Activated CD4-positive, alpha-beta T cell treated with anti-CD3 and anti-CD28 coated beads, Interleukin-2, amount 50 U/mL, for 4 hours (primary cell): ENCODE measurements at regions not wholly inside any gene's neighbourhood (a gene's known extent, or its start where the extent isn't known, plus 50 kb on each side); places are given as distances from the start of the nearest gene placed in this dataset.

Experiments used
- DNase-seq, 2 experiments: peaks; one replicate each; pipeline ENCODE4 v3.0.0-alpha.2; 2020

- no peak for DNase-seq
Observed at GRCh38 chr5:124353016-124353415, 393.4 kb downstream of the ZNF608 start.

DNA sequence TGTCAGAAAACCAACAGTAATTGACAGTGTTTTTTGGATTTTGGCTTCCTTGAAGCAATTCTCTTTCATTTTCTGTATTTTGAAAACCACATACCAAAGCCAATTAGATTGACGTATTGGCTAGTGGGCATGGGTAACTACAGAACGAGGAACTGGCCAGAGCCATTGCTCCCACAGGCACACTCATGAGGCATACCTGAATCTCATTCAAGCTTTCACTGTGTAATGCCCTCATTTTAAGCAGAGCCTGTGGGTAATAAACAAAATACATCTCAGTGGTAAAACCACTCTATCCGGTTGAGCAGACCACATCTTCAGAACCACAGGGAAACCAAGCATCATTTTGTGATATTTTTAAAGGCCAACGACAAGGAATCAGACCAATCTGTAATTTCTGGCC is 394.1 kb downstream of the ZNF608 start:
- DNase-seq = no peak

DNA sequence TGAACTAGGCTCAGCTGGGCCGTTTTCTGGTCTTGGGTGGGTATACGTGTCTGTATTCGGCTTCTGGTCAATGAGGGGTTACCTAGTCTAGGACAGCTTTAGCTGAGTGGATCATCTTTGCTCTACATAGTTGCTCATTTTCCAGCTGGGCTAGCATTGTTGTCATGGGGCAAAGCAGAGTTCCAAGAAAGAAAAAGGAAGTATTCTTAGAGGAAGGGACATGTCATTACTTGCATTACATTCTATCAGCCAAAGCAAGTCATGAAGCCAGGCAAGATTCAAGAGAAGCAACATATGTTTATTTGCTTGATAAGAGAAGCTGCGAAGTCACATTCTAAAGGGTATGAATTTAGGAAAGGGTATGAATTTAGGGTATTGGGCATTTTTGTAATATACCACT is 396.5 kb downstream of the ZNF608 start:
- DNase-seq = no peak

- no peak for DNase-seq
Observed at GRCh38 chr5:124343451-124343867, 403.0 kb downstream of the ZNF608 start.

DNA sequence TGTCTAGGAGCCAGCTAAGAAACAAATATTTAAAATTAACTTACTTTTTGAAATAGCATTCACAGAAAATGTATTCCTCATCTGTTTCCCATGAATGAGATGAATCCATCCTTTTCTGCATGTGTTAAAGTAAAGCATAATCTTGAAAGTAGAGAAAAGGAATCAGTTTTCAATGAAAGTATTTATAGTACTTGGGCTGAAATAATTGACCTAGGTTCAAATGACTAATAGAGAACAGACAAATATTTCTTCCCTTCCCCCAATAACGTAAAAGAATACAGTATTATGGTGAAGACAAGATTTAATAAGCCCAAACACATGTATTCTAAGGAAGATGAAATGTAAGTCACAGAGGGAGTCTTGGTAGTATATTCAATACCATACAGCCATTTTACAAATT is 403.5 kb downstream of the ZNF608 start:
- no peak for DNase-seq

DNA sequence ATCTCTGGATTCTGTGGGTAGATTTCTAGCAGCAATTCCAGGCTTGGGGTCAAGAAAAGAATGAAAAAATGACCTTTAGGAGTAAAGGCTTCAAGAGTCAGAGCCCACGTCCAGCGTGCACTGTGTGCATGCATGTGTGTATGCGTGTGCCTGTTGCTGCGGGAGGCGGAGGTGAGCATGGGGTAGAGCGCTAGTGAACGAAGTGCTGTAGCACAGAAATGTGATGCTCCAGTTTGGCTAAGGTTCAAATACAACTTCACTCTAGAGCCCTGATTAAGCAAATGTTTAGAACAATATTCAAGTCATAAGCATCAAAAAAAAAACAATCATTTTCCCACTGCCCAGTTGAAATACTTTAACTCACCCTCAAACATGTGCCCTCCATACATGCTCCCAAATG is 403.9 kb downstream of the ZNF608 start:
- DNase-seq = no peak

DNA sequence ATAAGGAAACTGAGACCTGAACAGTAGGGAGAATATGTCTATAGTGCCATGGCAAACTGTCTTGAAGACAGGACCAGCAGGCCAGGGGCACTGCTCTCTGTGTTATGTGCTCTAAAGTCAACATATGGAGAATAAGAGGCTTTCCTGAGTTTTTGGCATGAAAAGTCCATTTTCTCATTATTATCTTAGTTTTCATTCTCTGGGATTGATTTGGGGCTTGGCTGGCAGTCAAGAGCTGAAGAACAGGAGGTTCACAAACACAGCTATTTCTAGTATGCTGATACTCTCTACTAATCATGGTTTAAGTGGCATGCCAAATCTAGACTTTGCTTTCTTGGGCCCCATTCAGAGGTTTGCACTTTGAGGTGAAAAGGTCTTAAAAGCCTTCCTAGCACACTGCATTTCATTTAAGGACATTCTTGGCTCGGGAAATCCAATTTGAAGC is 404.4 kb downstream of the ZNF608 start:
- no peak for DNase-seq

DNA sequence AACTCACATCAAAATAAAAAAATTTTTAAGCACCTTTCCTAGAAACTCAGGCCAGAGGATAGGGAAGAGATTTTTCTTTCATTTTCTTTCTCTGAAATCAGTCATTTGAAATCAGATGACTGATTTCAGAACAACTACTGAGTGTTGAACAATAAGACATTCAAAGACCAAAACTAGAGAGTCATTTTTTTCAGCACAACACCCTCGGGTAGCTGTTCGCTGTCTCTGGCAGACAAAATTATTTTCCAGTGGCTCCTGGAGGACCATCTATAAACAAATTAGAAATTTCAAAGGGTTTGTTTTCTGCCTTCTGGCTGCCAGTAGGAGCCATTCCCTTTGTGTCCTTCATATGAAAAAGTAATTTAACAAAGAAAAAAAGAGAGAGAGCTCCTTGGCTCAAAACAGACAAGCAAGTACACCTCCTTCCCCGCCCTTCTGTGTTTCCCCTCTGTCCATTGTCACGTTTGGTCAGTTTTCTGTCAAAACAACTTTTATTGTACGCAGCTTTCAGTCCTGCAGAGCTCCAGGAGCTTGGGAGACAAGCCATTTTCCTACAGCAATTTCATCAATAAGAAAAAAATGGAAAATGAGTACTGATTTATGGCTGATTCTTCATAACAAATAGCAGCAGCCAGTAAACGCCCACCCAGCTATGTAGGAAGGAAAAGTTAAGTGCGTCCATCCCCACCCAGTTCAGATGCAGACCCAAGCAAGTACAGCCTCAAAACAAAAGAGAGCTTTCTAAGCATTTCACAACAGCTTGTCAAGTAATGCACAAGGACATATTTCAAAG is 405.2 kb downstream of the ZNF608 start:
- no peak for DNase-seq

DNA sequence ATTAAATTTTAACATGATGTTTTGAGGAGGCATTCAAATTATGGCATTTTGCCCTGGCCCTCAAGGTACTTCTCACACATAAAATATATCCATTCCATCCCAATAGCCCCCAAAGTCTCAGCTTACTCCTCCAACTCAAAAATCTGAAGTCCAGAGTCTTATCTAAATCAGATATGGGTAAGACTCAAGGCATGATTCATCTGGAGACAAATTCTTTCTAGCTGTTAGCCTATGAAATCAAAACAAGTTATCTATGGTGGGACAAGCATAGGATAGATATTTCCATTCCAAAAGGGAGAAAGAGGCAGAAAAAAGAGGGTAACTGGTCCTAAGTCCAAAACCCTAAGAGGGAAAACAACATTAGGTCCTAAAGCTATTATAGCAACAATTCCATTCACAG is 408.4 kb downstream of the ZNF608 start:
- no peak for DNase-seq

DNA sequence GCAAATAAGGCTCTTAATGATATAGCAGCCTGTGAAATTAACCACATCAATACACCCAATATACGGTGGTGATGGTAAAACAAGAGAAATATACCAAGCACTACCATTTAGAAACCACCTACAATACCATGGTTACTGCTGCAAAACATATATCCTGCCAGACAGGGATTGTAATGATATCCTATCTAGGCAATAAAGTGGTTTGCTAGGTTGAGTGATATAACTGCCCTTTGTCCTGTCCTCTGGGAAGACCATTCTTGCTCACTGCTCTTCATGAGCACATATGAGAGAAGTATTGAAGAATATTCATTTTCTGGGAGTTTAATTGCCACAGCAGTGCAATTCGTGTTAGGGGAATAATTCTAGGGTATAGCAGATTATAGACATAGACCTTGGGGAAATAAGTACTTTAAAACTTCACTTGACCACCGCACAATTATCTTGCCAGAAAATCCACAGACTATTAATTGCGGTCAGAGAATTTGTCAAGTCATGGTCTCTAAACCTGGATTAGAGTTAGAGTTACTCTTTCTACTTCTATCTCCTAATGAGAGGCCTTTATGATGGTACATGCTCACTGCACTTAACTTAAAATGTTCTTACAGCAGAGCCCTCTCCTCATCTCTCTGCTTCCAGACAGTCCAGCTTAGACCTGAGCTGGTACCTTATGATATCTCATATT is 413.0 kb downstream of the ZNF608 start:
- no peak for DNase-seq

GRCh38 chr5:124332273-124332672 is 414.2 kb downstream of the ZNF608 start:
- no peak for DNase-seq

DNA sequence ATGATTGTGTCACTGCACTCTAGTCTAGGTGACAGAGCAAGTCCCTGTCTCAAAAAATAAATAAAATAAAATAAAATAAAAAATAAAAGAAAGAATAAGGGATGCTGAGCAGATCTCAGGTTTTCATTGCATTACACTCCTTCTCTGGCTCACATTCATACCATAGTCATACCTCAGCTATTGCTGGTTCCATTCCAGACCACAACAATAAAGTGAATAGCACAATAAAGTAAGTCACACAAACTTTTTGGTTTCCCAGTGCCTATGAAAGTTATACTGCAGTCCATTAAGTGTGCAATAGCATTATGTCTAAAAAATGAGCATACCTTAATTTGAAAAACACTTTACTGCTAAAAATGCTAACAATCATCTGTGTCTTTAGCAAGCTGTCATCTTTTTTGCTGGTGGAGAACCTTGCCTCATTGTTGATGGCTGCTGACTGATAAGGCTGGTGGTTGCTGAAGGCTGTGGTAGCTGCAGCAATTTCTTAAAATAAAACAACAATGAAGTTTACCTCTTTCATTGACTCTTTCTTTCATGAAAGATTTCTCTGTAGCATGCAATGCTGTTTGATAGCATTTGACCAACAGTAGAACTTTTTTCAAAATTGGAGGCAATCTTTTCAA is 415.7 kb downstream of the ZNF608 start:
- no peak for DNase-seq

GRCh38 chr5:124328201-124328600 is 418.2 kb downstream of the ZNF608 start:
- no peak for DNase-seq

GRCh38 chr5:124318661-124319060 is 427.8 kb downstream of the ZNF608 start:
- no peak for DNase-seq

DNA sequence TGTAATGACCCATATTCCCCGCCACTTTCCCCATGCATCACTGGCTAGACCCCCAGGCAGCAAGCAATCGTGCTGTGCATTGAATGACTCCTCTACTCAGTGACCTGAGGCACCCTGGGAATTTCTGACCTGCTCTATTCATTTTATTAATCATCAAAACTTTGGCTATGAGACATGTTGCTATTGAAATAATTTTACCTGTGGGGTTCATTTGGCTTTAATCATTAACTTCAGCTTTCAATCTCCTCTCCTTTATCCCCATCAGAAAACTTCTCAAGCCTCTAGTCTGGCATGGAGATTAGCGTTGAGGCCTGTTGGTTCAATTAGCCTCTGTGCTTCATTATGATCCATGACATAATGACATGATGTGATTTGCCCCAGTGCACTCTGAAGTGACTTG is 429.0 kb downstream of the ZNF608 start:
- DNase-seq = no peak

DNA sequence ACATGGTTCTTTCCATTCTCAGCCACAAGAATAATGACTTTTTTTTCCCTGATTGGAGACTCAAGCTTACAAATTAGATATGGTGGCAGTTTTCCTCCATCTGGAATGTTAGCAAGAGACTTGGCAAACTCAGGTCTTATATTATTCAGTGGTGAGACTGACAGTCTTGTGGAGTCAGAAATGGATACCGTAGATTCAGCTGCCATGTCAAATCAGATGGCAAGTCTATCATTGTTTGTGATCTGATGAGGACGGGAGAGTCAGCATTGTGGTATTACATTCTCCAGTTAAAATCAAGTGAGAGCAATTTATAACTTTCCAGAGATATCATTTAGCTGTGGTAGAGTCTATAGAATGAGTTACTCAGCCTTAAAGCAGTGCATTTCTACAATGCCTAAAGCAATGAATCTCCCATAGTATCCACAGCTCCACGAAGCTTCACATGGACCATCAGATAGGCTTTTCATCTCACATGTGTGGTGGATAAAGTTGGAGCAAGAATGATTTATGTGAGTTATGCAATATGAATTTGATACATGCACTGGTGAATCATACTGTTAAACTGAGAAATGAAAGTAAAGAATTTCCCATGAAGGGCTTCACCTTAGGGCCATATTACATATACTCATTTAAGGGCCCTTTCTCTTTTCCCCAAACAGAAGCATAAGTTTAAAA is 430.6 kb downstream of the ZNF608 start:
- DNase-seq = no peak

DNA sequence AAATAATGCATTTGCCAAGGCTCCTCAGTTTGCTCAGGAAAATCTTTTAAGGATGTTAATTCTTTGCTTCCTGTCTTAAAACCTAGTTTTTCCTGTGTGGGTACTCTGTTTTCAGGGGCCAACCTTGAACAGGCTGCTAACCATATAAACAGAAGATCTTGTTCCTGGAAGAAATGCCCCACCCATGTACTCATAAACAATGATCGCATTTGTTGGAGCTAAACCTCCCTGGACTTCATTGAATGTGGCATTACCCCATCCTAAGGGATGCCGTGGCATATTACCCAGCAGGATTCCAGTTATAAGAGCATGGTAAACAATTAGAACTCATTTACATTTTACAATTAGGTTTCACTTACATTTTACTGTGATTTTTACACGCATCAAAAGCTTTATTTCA is 436.0 kb downstream of the ZNF608 start:
- no peak for DNase-seq

DNA sequence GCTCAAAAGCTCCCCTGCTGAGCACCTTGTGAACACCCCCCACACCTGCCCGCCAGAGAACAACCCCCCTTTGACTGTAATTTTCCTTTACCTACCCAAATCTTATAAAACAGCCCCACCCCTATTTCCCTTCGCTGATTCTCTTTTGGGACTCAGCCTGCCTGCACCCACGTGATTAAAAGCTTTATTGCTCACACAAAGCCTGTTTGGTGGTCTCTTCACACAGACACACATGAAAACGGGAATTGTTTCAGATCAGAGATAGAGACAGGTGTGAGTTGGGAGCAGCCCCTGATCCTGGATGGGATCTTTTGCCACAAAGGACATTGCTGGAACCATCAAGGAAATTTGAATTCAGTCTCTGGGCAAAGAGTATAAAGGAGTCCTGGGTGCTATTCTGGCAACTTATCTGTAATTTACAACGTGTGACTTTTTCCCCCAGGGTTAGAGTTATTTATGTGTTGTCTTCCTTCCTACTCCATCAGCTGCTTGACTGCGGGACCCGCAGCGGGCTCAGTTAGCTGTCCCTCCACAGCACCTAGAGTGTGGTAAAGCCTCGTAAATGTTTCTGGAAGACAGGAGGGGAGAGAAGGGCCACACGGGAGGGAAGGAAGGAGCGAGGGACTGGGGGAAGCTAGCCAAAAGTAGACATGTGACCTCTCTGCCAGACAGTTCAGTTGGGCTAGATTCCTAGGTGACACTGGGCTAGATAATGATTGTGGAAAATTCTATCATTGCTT is 437.0 kb downstream of the ZNF608 start:
- DNase-seq = no peak

DNA sequence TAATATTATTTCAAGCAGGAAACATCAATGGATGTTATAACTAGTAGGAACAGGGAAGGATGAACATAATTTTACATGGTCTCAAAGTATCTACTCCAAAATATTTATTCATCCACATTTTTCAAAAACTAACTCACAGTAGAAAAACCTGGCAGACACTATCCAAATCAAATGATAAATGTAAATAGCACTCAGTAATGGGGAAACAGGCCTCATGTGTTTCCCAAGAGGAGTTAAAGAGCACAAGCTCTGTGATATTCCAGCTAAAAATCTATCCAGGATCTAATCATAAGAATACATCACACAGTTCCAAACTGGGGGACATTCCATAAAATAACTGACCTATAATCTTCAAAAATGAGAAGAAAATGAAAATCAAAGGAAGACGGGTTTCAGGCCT is 443.1 kb downstream of the ZNF608 start:
- no peak for DNase-seq

GRCh38 chr5:124302533-124302932 is 443.9 kb downstream of the ZNF608 start:
- DNase-seq = no peak

GRCh38 chr5:124301850-124302249 is 444.6 kb downstream of the ZNF608 start:
- no peak for DNase-seq

GRCh38 chr5:124300815-124301621 is 445.4 kb downstream of the ZNF608 start:
- no peak for DNase-seq
